ENCODE measurements at regions not wholly inside any gene's neighbourhood (a gene's known extent, or its start where the extent isn't known, plus 50 kb on each side); places are given as distances from the start of the nearest gene placed in this dataset.

GRCh38 chr5:172564188-172564587 is 76.9 kb upstream of the NEURL1B start:
- no peak for TF ChIP-seq CTCF (IDR thresholded peaks at IDR 0.05)
- no peak for TF ChIP-seq POLR2A (IDR thresholded peaks at IDR 0.05)
